DMS114 treated with DMSO at 0.1 percent for 48 hours (cell line): ENCODE measurements at regions not wholly inside any gene's neighbourhood (a gene's known extent, or its start where the extent isn't known, plus 50 kb on each side); places are given as distances from the start of the nearest gene placed in this dataset.

ENCODE experiments used
- DNase-seq: peaks from one replicate; lab custom pipeline; 2025; ENCODE audit not compliant: unreplicated experiment; lab: John Stamatoyannopoulos, UW

- no peak for DNase-seq
These were observed 178.6 kb upstream of the RBMS1 start for GRCh38 chr2:160672211-160672610.

- no peak for DNase-seq
These were observed 180.6 kb upstream of the RBMS1 start for GRCh38 chr2:160674146-160674750.

GRCh38 chr2:160679686-160680085 lies 186.1 kb upstream of the RBMS1 start:
- DNase-seq, result no peak

- DNase-seq, result no peak
These were observed 186.7 kb upstream of the RBMS1 start for GRCh38 chr2:160680294-160680693.

DNA sequence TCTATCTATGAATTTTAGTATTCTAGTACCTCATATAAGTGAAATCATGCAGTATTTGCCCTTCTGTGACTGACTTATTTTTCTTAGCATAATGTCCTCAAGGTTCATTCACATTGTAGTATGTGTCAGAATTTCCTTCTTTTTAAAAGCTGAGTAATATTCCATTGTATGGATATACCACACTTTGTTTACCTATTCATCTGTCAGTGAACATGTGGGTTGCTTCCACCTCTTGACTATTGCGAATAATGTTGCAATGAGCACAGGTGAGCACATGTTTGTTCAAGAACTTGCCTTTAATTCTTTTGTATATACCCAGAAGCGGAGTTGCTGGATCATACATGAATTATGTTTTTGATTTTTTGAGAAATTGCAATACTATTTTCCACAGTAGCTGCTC lies 187.4 kb upstream of the RBMS1 start:
- DNase-seq, result no peak

GRCh38 chr2:160683206-160683605 lies 189.6 kb upstream of the RBMS1 start:
- DNase-seq, result no peak

DNA sequence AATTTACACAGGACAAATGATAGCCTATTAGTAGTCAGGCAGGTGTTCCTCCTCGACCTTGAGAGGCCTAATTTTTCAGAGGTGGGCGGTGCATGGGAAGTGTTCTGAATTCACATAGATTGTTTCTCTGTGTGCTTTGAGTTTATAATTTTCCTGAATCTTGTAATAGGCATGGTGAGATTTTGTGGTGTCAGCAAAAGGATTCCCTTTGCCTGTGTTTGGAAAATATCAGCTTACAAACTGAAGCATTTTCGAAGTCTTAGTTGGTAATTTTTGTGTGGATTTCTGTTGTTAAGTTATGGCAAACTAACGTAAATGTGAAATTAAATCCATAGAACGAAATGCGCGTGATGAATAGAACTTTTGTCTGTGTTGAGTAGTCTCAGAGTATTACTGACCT lies 194.0 kb upstream of the RBMS1 start:
- no peak for DNase-seq

- DNase-seq, result no peak
These were observed 195.8 kb upstream of the RBMS1 start for GRCh38 chr2:160689441-160689840.

DNA sequence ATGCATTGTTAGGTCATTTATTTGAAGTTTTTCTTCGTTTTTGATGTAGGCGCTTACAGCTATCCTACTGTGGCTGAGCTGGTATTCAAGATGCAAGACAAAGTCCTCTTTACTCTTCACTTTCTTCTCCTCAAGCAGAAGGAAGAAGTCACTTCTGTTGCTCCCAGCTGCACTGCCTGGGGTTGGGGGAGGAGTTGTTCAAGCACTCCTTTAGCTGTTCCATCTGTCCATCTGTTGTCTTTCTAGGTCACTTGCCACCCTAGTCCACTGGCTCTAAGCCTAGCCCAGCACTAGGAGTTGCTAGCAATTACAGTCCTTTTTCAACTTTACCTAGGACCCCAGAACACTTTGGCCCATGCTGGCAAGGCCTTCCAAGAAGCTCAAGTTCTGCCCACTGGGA lies 200.6 kb upstream of the RBMS1 start:
- no peak for DNase-seq

GRCh38 chr2:160694631-160695030 lies 201.0 kb upstream of the RBMS1 start:
- DNase-seq, result no peak

DNA sequence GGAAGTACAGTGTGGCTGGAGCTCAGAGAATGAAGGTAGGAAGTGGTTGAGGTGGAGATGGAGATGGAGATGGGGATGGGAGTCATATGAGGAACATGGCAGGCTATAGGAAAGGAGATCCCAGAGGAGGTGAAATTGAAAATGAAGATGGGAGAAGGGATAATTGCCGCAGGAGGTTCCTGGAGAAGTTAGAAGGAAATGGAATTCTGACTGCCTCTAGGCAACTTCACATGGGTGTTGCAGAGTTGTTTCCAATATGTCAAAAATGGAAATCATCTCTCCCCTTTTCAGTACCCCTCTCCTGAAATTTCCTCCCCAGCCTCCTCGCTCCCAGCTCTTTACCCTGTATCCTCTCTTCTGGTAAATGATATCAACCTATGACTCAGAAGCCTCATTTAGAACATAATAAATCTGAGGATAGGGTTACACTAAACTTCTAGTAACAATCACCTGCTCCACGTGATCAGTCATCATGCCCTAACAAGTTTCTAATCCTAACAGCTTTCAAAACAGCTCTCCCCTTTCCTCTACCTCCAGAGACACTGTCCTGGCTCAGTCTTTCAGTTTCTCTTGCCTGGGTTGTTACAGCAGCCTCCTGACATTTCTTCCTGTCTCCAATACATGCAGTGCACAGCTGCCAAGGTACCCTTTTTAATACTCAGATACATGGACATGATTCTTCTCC lies 201.9 kb upstream of the RBMS1 start:
- no peak for DNase-seq

- DNase-seq, result no peak
These were observed 202.5 kb upstream of the RBMS1 start for GRCh38 chr2:160696087-160696452.

DNA sequence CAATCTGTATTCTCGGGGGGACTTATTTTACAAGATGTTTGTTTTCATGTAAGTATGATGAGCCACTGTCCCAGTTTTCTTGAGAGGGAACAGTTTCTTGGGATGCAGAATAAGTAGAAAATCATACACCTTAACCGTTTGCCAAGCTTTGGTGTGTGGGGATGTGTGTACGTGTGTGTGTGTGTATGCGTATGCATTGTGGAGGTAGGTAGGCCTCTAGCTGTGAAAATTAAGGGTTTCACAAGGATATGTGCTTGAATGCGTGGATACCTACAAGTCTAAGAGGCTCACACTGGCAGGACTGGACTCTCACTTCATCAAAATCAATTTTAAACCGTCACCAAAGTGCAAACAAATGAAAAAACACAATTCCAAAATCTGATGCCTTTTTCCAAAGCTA lies 204.2 kb upstream of the RBMS1 start:
- no peak for DNase-seq

- DNase-seq, result no peak
These were observed 206.6 kb upstream of the RBMS1 start for GRCh38 chr2:160700021-160700814.

- no peak for DNase-seq
These were observed 208.2 kb upstream of the RBMS1 start for GRCh38 chr2:160701822-160702221.

DNA sequence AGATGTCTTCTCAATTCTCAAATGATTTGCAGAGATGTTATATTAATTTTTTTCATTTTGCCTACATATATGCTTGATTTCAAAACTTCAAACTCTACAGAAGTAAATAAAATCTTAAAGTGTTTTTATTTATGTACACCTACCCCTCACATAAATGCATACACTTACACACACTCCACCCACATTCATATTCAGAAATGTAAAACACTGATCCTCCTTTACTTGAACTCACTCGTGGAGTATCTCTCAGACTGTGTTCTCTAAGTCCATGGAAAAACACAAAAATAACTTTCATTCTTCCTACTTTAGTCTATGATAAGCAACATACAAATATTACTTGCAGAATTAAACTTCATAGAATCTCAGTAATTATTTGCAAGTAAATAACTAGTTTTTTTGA lies 209.1 kb upstream of the RBMS1 start:
- no peak for DNase-seq

DNA sequence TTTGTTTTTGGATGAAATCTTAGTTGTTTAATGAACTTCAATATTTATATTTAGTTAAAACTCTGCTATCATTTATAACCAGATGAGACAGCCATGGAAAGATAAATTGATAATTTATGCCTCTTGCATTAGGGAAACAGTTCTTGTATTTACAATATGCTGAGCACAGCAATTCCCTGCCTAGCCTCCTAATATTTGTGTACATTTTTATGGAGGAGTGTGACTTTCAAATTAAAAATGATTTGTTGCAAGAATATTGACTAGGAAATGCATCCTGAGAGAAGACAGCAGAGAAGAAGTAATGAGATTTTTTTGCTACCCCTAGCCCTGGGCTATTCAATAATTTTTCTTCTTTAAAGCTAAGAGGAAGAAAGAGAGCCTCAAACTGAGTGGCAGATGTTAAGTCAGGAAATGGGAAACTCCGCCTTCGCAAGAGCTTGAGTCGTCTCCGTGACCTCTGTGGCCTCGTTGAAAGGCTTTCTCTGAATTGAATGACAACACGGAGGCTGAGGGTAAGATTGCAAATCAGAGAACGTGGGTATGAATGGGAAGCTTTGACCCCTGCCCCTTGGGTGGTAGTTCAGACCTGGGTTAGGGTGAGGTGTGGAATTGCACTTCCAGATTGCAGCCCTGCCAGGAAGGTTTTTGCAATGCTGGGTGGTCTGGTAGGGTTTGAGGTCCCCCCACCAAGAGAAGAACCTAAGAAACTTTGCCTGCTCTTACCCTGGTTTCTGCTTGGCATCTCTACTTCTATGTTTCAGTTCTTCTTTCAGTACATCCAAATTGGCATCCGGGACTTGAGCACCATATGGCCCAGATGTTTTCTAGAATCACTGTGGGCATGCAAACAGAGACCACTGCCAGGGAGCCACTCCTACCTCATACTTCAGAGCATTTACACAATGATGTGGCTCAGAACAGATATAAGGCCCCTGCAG lies 210.3 kb upstream of the RBMS1 start:
- DNase-seq, result no peak

GRCh38 chr2:160715428-160715827 lies 221.8 kb upstream of the RBMS1 start:
- DNase-seq, result no peak

- no peak for DNase-seq
These were observed 225.5 kb upstream of the RBMS1 start for GRCh38 chr2:160719116-160719515.

DNA sequence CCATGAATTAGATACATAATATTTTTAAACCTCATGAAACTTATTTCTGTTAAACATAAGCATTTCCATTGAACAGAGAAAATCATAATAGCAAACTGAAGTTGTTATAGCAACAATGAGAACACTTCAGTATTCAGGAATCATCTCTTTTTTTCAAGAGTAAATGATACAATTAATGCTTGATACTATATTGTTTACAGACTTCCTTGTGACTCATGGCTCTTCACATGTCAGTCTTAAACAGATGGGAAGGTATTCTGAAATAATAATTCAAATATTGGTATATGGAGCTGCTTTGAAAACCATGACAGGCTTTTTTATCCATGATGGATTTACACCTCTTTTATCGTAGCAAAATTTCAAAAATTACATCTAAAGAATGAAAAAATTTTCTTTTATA lies 226.5 kb upstream of the RBMS1 start:
- DNase-seq, result no peak
